B cell (primary cell): ENCODE measurements at regions not wholly inside any gene's neighbourhood (a gene's known extent, or its start where the extent isn't known, plus 50 kb on each side); places are given as distances from the start of the nearest gene placed in this dataset.

Experiments
- ATAC-seq: fragments of 200-7000 bp; cut with Tn5 transposase; one replicate; pipeline ENCODE4 v1.10.0; 2021; ENCODE audit warnings: low read depth, mild to moderate bottlenecking, moderate number of reproducible peaks, moderate library complexity
- CTCF ChIA-PET: fragments of 350-600 bp; sonication (Branson Sonifier 250); formaldehyde crosslinking; loops from one replicate; lab custom pipeline; 2021; ENCODE audit warnings: antibody characterized with exemption, inconsistent platforms; lab: Charles Lee
- POLR2A ChIA-PET: fragments of 350-600 bp; sonication (Branson Sonifier 250); formaldehyde crosslinking; loops from one replicate; lab custom pipeline; 2021; ENCODE audit warnings: antibody characterized with exemption; lab: Charles Lee
- DNase-seq: peaks from one replicate; pipeline ENCODE4 v3.0.0; 2013
- H2AFZ ChIP-seq: 2 replicates; pipeline ENCODE4 v1.6.1; 2012; ENCODE audit warnings: mild to moderate bottlenecking, low read depth, low read length; ENCODE audit not compliant: insufficient read depth, poor library complexity, severe bottlenecking
- H3K27ac ChIP-seq, 2 donors: 1 replicate in 1 of 2; 2 replicates in 1 of 2; pipeline ENCODE4 v1.5.1; 2012 to 2013; ENCODE audit warnings: low read length in 2 of 2, mild to moderate bottlenecking in 2 of 2, moderate library complexity in 1 of 2
- H3K27me3 ChIP-seq, 4 experiments: fragments of 200-600 bp in 1 of 4; sonication (generic) in 1 of 4; replicated peaks in 1 of 4; 1 replicate in 2 of 4; 2 replicates in 2 of 4; pipeline versions ENCODE4 v1.6.1 to v1.7.0; 2013 to 2016; ENCODE audit warnings: low read length in 3 of 4, mild to moderate bottlenecking in 2 of 4, mixed read lengths in 1 of 4, moderate library complexity in 1 of 4; ENCODE audit not compliant: insufficient read depth in 4 of 4, control insufficient read depth in 3 of 4; ENCODE audit errors: control extremely low read depth in 1 of 4
- H3K36me3 ChIP-seq, 2 experiments: replicated peaks in 1 of 2; 1 replicate in 1 of 2; 2 replicates in 1 of 2; pipeline versions ENCODE4 v1.6.1 to v1.7.1; 2013; ENCODE audit warnings: low read length in 1 of 2; ENCODE audit not compliant: insufficient read depth in 2 of 2, control insufficient read depth in 1 of 2; ENCODE audit errors: control extremely low read depth in 1 of 2, extremely low read depth in 1 of 2
- H3K4me1 ChIP-seq, 2 donors: fragments of 200-600 bp in 1 of 2; sonication (generic) in 1 of 2; 1 replicate in 1 of 2; 2 replicates in 1 of 2; pipeline versions ENCODE4 v1.5.1 to v1.6.1; 2013 to 2017; ENCODE audit warnings: low read length in 2 of 2; ENCODE audit not compliant: control insufficient read depth in 2 of 2, insufficient read depth in 2 of 2
- H3K4me2 ChIP-seq: replicated peaks from 2 replicates; pipeline ENCODE3; 2012; ENCODE audit warnings: mild to moderate bottlenecking, low read depth, low read length; ENCODE audit not compliant: poor library complexity, severe bottlenecking
- H3K4me3 ChIP-seq, 5 experiments: fragments of 200-600 bp in 1 of 5; sonication (generic) in 1 of 5; 1 replicate in 3 of 5; 2 replicates in 2 of 5; pipeline versions ENCODE4 v1.5.1 to v1.7.0; 2011 to 2016; ENCODE audit warnings: low read length in 4 of 5, mild to moderate bottlenecking in 4 of 5, low read depth in 2 of 5, control low read depth in 1 of 5, moderate library complexity in 1 of 5; ENCODE audit not compliant: insufficient read depth in 1 of 5; ENCODE audit errors: control extremely low read depth in 1 of 5, extremely low read depth in 1 of 5
- H3K79me2 ChIP-seq: fragments of 200-600 bp; sonication (generic); one replicate; pipeline ENCODE4 v1.6.0; 2016; ENCODE audit warnings: low read length; ENCODE audit not compliant: control insufficient read depth, insufficient read depth
- H3K9ac ChIP-seq: fragments of 200-600 bp; sonication (generic); 2 replicates; pipeline ENCODE4 v1.6.1; 2017; ENCODE audit warnings: mild to moderate bottlenecking, low read length, moderate library complexity
- H3K9me3 ChIP-seq, 3 donors: one replicate each; pipeline versions ENCODE4 v1.6.1 to v1.7.1; 2013; ENCODE audit warnings: low read length in 2 of 3; ENCODE audit not compliant: control insufficient read depth in 2 of 3, insufficient read depth in 1 of 3; ENCODE audit errors: control extremely low read depth in 1 of 3
- H4K20me1 ChIP-seq: 2 replicates; pipeline ENCODE4 v1.6.0; 2012; ENCODE audit warnings: mild to moderate bottlenecking, low read length; ENCODE audit not compliant: insufficient read depth, control insufficient read depth, poor library complexity, severe bottlenecking
- H3K27ac Mint-ChIP-seq: one replicate; pipeline ENCODE4 v1.8.0; 2021; ENCODE audit warnings: mixed read lengths
- H3K27me3 Mint-ChIP-seq: one replicate; pipeline ENCODE4 v1.8.0; 2021; ENCODE audit warnings: mixed read lengths
- H3K4me1 Mint-ChIP-seq: one replicate; pipeline ENCODE4 v1.8.0; 2021; ENCODE audit warnings: mixed read lengths
- H3K4me3 Mint-ChIP-seq: one replicate; pipeline ENCODE4 v1.8.0; 2021; ENCODE audit warnings: mixed read lengths
- H3K9me3 Mint-ChIP-seq: one replicate; pipeline ENCODE4 v1.8.0; 2022; ENCODE audit warnings: mixed read lengths; ENCODE audit not compliant: insufficient read depth
- EZH2 ChIP-seq: IDR thresholded peaks from 2 replicates; pipeline ENCODE4 v1.6.1; 2012; ENCODE audit warnings: borderline replicate concordance, low read depth, mild to moderate bottlenecking, moderate library complexity, low read length; ENCODE audit not compliant: insufficient read depth, poor library complexity, severe bottlenecking
- WGBS: methylation state at CpG from one replicate; pipeline ENCODE4 v1.1.5; 2013; ENCODE audit warnings: missing lambda C conversion rate; ENCODE audit not compliant: insufficient coverage; 5-methylcytosine and 5-hydroxymethylcytosine counted together
- intact Hi-C: fragments of 100-400 bp; cut with micrococcal nuclease; formaldehyde crosslinking; loops from one replicate; pipeline ENCODE4 v1.10.0; 2022
- TF ChIP-seq, protein P1 (sequence below): fragments of 200-600 bp; IDR thresholded peaks from one replicate; pipeline ENCODE4 v1.8.0; 2022; ENCODE audit warnings: antibody characterized with exemption, mild to moderate bottlenecking

DNA sequence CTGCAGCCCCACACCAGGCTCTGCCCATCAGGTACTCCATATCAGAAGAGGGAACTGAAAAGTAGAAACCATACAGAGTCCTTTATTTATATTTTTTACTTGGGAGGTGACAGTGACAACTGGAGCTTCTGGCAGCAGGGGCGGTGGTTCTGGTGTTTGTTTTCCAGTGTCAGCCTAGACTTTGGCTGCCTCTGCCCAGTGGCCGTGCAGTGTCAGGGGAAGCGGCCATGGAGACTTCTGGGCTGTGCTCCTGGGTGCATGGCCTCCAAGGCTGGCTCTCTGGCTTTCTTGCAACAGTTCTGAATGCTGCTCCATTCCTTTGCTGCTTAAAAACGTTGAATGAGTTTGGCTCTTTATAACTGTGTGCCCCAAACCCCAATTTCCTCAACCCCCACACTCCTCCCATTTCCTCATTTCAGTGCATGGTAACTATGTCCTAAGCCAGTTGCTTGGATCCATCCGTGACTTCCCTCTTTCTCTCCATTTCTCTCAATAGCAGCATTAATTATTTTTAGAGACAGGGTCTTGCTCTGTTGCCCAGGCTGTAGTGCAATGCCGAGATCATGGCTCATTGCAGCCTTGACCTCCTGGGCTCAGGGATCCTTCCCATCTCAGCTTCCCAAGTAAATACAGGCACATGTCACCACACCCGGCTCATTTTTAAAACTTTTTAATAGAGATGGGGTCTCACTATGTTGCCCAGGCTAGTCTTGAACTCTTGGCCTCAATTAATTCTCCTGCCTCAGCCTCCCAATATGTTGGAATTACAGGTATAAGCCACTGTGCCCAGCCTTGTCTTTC, 141.1 kb upstream of the SGK1 start:
- no peak overlapping the region for H3K4me3 Mint-ChIP-seq
- no peaks in the 10 kb centered on the region for H3K9me3 ChIP-seq
- WGBS, result 75% methylated on average over 5 of the region's 7 CpGs
- intact Hi-C loops, result no loop called here
- no peaks in the 10 kb centered on the region for H4K20me1 ChIP-seq
- H3K9me3 Mint-ChIP-seq, result no peaks in the 10 kb centered on the region
- no peaks in the 10 kb centered on the region for H3K27me3 ChIP-seq
- ATAC-seq, result no peak
- H2AFZ ChIP-seq, result no peak overlapping the region
- H3K27ac Mint-ChIP-seq, result no peak overlapping the region
- no peaks in the 10 kb centered on the region for H3K36me3 ChIP-seq
- no peak for DNase-seq
- POLR2A ChIA-PET, result no interaction called here
- peaks cover 2% of the 10 kb centered on the region for H3K4me1 Mint-ChIP-seq
- no peak for TF ChIP-seq EZH2
- H3K4me2 ChIP-seq, result no peak overlapping the region
- CTCF ChIA-PET, result no interaction called here
- no peaks in the 10 kb centered on the region for H3K79me2 ChIP-seq
- H3K27me3 Mint-ChIP-seq, result no peaks in the 10 kb centered on the region
- no peaks in the 10 kb centered on the region for H3K4me1 ChIP-seq
- H3K4me3 ChIP-seq, result no peak overlapping the region
- no peak overlapping the region for H3K27ac ChIP-seq
- no peak overlapping the region for H3K9ac ChIP-seq

DNA sequence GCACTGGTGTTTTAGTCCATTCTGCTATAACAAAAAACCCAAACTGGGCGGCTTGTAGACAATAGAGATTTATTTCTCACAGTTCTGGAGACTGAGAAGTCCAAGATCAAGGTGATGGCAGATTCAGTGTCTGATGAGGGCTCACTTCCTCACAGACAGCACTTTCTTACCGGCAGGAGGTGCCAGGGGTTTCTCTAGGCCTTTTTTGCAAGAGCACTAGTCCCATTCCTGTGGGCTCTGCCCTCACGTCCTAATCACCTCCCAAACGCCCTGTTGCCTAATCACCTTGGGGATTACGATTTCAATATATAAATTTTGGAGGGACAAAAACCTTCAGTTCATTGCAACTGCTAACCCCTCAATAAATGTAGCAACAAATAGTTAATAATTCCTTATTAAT, 140.0 kb upstream of the SGK1 start:
- no peak for DNase-seq
- no peak overlapping the region for H3K27ac Mint-ChIP-seq
- POLR2A ChIA-PET, result no interaction called here
- no peaks in the 10 kb centered on the region for H3K4me1 Mint-ChIP-seq
- Histone ChIP-seq H3K9me3 (no peaks in the 10 kb centered on the region), H3K27ac (no peak overlapping the region), H3K36me3 (no peaks in the 10 kb centered on the region), H3K9ac (no peak overlapping the region), H2AFZ (no peak overlapping the region), H3K4me1 (no peaks in the 10 kb centered on the region), H4K20me1 (no peaks in the 10 kb centered on the region), H3K4me3 (no peak overlapping the region), H3K4me2 (no peak overlapping the region), H3K27me3 (no peaks in the 10 kb centered on the region), H3K79me2 (no peaks in the 10 kb centered on the region)
- CTCF ChIA-PET, result no interaction called here
- no peaks in the 10 kb centered on the region for H3K9me3 Mint-ChIP-seq
- H3K4me3 Mint-ChIP-seq, result no peak overlapping the region
- 100% methylated on average over 1 of the region's 5 CpGs for WGBS
- TF ChIP-seq, protein P1, sequence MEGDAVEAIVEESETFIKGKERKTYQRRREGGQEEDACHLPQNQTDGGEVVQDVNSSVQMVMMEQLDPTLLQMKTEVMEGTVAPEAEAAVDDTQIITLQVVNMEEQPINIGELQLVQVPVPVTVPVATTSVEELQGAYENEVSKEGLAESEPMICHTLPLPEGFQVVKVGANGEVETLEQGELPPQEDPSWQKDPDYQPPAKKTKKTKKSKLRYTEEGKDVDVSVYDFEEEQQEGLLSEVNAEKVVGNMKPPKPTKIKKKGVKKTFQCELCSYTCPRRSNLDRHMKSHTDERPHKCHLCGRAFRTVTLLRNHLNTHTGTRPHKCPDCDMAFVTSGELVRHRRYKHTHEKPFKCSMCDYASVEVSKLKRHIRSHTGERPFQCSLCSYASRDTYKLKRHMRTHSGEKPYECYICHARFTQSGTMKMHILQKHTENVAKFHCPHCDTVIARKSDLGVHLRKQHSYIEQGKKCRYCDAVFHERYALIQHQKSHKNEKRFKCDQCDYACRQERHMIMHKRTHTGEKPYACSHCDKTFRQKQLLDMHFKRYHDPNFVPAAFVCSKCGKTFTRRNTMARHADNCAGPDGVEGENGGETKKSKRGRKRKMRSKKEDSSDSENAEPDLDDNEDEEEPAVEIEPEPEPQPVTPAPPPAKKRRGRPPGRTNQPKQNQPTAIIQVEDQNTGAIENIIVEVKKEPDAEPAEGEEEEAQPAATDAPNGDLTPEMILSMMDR, result no peak
- no peak for TF ChIP-seq EZH2
- intact Hi-C loops, result no loop called here
- ATAC-seq, result no peak
- H3K27me3 Mint-ChIP-seq, result no peaks in the 10 kb centered on the region
